ENCODE measurements at regions not wholly inside any gene's neighbourhood (a gene's known extent, or its start where the extent isn't known, plus 50 kb on each side); places are given as distances from the start of the nearest gene placed in this dataset.

DNA sequence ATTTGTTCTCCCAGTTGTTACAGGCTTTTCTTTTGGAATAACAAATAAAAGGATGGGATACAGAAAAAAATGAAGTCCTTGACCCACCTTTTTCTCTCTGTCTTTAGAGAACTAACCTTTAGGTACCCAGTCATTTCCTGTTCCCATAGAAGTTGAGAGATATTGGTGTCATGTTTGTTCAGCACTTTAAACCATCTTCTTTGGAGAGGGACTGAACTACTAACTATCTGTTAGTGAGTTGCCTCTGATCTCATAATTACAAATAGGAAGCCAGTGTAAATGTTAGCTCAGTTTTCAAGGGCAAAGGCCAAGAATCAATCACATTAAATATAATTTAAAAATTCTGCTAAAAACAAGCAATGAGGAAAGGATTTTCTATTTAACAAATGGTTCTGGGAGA is 72.9 kb upstream of the DCBLD2 start:
- Histone ChIP-seq H3K9me3 (no peaks in the 10 kb centered on the region), H3K27ac (no peak overlapping the region), H3K4me1 (no peaks in the 10 kb centered on the region), H3K27me3 (no peaks in the 10 kb centered on the region), H3K36me3 (no peaks in the 10 kb centered on the region), H3K4me3 (replicated peaks in 1 of 3) (no peak overlapping the region)
- intact Hi-C loops (cut with DNase I) = no loop called here
- TF ChIP-seq CTCF (IDR thresholded peaks at IDR 0.05) (no peak), POLR2A (IDR thresholded peaks at IDR 0.05) (no peak)
- no peak for DNase-seq

DNA sequence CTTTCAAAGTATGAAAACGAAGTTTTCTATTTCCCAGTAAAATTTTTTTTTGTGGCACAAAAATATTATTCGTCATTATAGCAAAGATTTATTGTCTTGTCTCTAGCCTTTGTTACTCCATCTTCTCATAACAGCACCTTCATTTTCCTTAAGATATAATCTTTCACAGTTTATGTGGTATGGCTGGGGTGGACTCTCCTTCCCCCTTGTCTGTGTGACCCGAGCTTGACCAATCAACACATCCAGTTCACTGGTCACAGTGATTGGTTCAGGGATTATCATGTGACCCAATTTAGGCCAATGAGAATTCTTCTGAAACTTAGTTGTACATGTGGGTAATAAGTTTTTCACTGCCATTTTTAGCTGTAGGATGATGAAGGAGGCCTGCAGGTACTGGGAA is 71.2 kb upstream of the DCBLD2 start:
- no peaks in the 10 kb centered on the region for H3K27me3 ChIP-seq
- 85 to 87% methylated on average over 3 of the region's 3 CpGs for WGBS, 2 donors
- H3K27ac ChIP-seq = no peak overlapping the region
- H3K9me3 ChIP-seq = no peaks in the 10 kb centered on the region
- no peak overlapping the region for H3K4me3 ChIP-seq (replicated peaks in 1 of 3)
- no peaks in the 10 kb centered on the region for H3K4me1 ChIP-seq
- DNase-seq = no peak
- no peak for TF ChIP-seq POLR2A (IDR thresholded peaks at IDR 0.05)
- no peaks in the 10 kb centered on the region for H3K36me3 ChIP-seq
- intact Hi-C loops (cut with DNase I) = no loop called here

- no peaks in the 10 kb centered on the region for H3K4me1 ChIP-seq
- intact Hi-C loops (cut with DNase I) = no loop called here
- WGBS, 2 donors = 63 to 74% methylated on average over 2 of the region's 2 CpGs
- no peaks in the 10 kb centered on the region for H3K36me3 ChIP-seq
- H3K4me3 ChIP-seq (replicated peaks in 1 of 3) = no peak overlapping the region
- no peak for DNase-seq
- TF ChIP-seq CTCF (IDR thresholded peaks at IDR 0.05) = no peak
- no peak for TF ChIP-seq POLR2A (IDR thresholded peaks at IDR 0.05)
- H3K9me3 ChIP-seq = no peaks in the 10 kb centered on the region
- H3K27ac ChIP-seq = no peak overlapping the region
- no peaks in the 10 kb centered on the region for H3K27me3 ChIP-seq
These were observed 70.7 kb upstream of the DCBLD2 start for GRCh38 chr3:98972155-98972554.

GRCh38 chr3:98971169-98971681 is 69.7 kb upstream of the DCBLD2 start:
- H3K4me1 ChIP-seq = no peaks in the 10 kb centered on the region
- H3K4me3 ChIP-seq (replicated peaks in 1 of 3) = no peak overlapping the region
- TF ChIP-seq POLR2A (IDR thresholded peaks at IDR 0.05) (no peak), CTCF (IDR thresholded peaks at IDR 0.05) (no peak)
- no peaks in the 10 kb centered on the region for H3K27me3 ChIP-seq
- no peaks in the 10 kb centered on the region for H3K9me3 ChIP-seq
- whole genome bisulfite sequencing, 2 donors = 84 to 100% methylated on average over 1 of the region's 1 CpG
- intact Hi-C loops (cut with DNase I) = no loop called here
- no peaks in the 10 kb centered on the region for H3K36me3 ChIP-seq
- DNase-seq = no peak
- H3K27ac ChIP-seq = no peak overlapping the region

GRCh38 chr3:98969295-98969694 is 67.8 kb upstream of the DCBLD2 start:
- Histone ChIP-seq H3K27ac (no peak overlapping the region), H3K4me3 (replicated peaks in 1 of 3) (no peak overlapping the region), H3K9me3 (no peaks in the 10 kb centered on the region), H3K27me3 (no peaks in the 10 kb centered on the region), H3K36me3 (no peaks in the 10 kb centered on the region), H3K4me1 (no peaks in the 10 kb centered on the region)
- TF ChIP-seq POLR2A (IDR thresholded peaks at IDR 0.05) = no peak
- TF ChIP-seq CTCF (IDR thresholded peaks at IDR 0.05) = no peak
- intact Hi-C loops (cut with DNase I) = no loop called here
- DNase-seq = no peak

DNA sequence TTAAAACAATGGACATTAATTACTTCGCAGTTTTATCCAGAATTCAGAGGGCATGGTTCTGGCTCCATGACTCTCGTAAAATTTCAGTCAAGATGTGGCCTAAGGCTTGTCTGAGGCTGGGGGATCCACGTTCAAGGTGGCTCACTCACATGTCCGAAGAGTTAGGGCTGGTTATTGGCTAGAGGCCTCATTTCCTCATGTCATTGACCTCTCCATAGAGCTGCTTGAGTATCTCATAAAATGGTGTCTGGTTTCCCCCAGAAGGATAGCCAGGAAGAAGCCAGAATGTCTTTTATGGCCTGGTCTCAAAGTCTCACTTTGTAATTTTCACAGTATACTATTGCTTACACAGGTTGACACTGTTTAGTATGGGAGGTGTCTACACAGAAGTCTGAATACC is 67.3 kb upstream of the DCBLD2 start:
- H3K27me3 ChIP-seq = no peaks in the 10 kb centered on the region
- 79 to 89% methylated on average over 4 of the region's 4 CpGs for WGBS, 2 donors
- H3K4me3 ChIP-seq (replicated peaks in 1 of 3) = no peak overlapping the region
- H3K27ac ChIP-seq = no peak overlapping the region
- no peaks in the 10 kb centered on the region for H3K36me3 ChIP-seq
- no peaks in the 10 kb centered on the region for H3K4me1 ChIP-seq
- no peak for TF ChIP-seq POLR2A (IDR thresholded peaks at IDR 0.05)
- no peak for TF ChIP-seq CTCF (IDR thresholded peaks at IDR 0.05)
- intact Hi-C loops (cut with DNase I) = no loop called here
- no peaks in the 10 kb centered on the region for H3K9me3 ChIP-seq
- DNase-seq = no peak
